SU-DHL-6 (cell line): ENCODE measurements at regions not wholly inside any gene's neighbourhood (a gene's known extent, or its start where the extent isn't known, plus 50 kb on each side); places are given as distances from the start of the nearest gene placed in this dataset.

Experiments
- H2AFZ ChIP-seq: fragments of 200-600 bp; sonication (generic); 2 replicates; pipeline ENCODE4 v1.6.1; 2014; ENCODE audit warnings: low read depth, mild to moderate bottlenecking, moderate library complexity, mixed read lengths, antibody characterized with exemption, low read length; ENCODE audit not compliant: severe bottlenecking
- H3F3A ChIP-seq: fragments of 200-600 bp; shearing (Covaris generic); 2 replicates; pipeline ENCODE4 v1.6.0; 2016; ENCODE audit warnings: antibody characterized with exemption, mild to moderate bottlenecking; ENCODE audit not compliant: insufficient read depth
- H3K27ac ChIP-seq: fragments of 200-600 bp; sonication (generic); 2 replicates; pipeline ENCODE4 v1.5.1; 2016; ENCODE audit warnings: low read depth, mild to moderate bottlenecking, low read length, moderate library complexity, mixed read lengths
- H3K27me3 ChIP-seq: fragments of 200-600 bp; sonication (generic), shearing (Covaris generic); 2 replicates; pipeline ENCODE4 v1.6.0; 2014; ENCODE audit warnings: mild to moderate bottlenecking, low read length
- H3K36me3 ChIP-seq: fragments of 200-600 bp; sonication (generic); 2 replicates; pipeline ENCODE4 v1.6.1; 2014; ENCODE audit warnings: mild to moderate bottlenecking, low read length, mixed read lengths
- H3K4me2 ChIP-seq: fragments of 300-600, 200-600 bp; shearing (Covaris generic), sonication (generic); 2 replicates; pipeline ENCODE4 v1.6.0; 2014; ENCODE audit warnings: low read length, low read depth, mild to moderate bottlenecking; ENCODE audit not compliant: poor library complexity, severe bottlenecking
- H3K4me3 ChIP-seq: fragments of 200-600 bp; sonication (generic); 2 replicates; pipeline ENCODE4 v1.5.1; 2014; ENCODE audit warnings: antibody characterized with exemption, low read length, mild to moderate bottlenecking, mixed read lengths; ENCODE audit not compliant: insufficient read depth, poor library complexity, severe bottlenecking
- H3K79me2 ChIP-seq: fragments of 200-600 bp; sonication (generic); 2 replicates; pipeline ENCODE4 v1.6.1; 2014; ENCODE audit warnings: mild to moderate bottlenecking, low read length, moderate library complexity; ENCODE audit not compliant: insufficient read depth
- H3K9ac ChIP-seq: fragments of 200-600 bp; sonication (generic); 2 replicates; pipeline ENCODE4 v1.7.0; 2014; ENCODE audit warnings: mild to moderate bottlenecking, low read length
- H3K9me2 ChIP-seq: fragments of 200-600 bp; sonication (generic); replicated peaks from 2 replicates; pipeline ENCODE4 v1.6.1; 2014; ENCODE audit warnings: low read length; ENCODE audit not compliant: insufficient read depth
- H3K9me3 ChIP-seq: fragments of 200-600 bp; sonication (generic); 2 replicates; pipeline ENCODE4 v1.6.1; 2014; ENCODE audit warnings: low read length, mixed read lengths; ENCODE audit not compliant: insufficient read depth
- H4K20me1 ChIP-seq: fragments of 200-600 bp; sonication (generic); 2 replicates; pipeline ENCODE4 v1.6.1; 2014; ENCODE audit warnings: low read depth, mild to moderate bottlenecking, antibody characterized with exemption, low read length, moderate library complexity, mixed read lengths
- EZH2phosphoT487 ChIP-seq: fragments of 200-600 bp; sonication (generic), shearing (Covaris generic); conservative IDR thresholded peaks from 2 replicates; pipeline ENCODE4 v1.6.1; 2018; ENCODE audit warnings: mild to moderate bottlenecking, antibody characterized with exemption, low read length, moderate library complexity, mixed read lengths
- TF ChIP-seq, protein P1 (sequence below): fragments of 200-600 bp; sonication (generic); IDR thresholded peaks from one replicate; pipeline ENCODE4 v1.5.1; 2017; ENCODE audit warnings: antibody characterized with exemption, mild to moderate bottlenecking, low read length, moderate library complexity; ENCODE audit not compliant: insufficient read depth, poor library complexity, severe bottlenecking

DNA sequence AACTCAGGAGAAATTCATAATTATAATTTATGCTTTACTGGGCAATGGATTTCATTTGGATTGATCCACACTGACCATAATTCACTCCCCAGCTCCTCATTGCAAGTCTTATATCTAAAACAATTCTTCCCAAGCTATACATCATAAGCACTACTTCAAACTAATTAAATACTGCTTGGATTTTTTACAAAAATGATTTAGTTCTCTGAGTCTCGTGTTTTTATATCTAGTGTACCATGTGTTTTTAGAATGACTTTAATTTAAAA lies 443.8 kb downstream of the GPAM start:
- no peaks in the 10 kb centered on the region for H3K9me3 ChIP-seq
- TF ChIP-seq, protein P1, sequence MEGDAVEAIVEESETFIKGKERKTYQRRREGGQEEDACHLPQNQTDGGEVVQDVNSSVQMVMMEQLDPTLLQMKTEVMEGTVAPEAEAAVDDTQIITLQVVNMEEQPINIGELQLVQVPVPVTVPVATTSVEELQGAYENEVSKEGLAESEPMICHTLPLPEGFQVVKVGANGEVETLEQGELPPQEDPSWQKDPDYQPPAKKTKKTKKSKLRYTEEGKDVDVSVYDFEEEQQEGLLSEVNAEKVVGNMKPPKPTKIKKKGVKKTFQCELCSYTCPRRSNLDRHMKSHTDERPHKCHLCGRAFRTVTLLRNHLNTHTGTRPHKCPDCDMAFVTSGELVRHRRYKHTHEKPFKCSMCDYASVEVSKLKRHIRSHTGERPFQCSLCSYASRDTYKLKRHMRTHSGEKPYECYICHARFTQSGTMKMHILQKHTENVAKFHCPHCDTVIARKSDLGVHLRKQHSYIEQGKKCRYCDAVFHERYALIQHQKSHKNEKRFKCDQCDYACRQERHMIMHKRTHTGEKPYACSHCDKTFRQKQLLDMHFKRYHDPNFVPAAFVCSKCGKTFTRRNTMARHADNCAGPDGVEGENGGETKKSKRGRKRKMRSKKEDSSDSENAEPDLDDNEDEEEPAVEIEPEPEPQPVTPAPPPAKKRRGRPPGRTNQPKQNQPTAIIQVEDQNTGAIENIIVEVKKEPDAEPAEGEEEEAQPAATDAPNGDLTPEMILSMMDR: no peak
- no peak for TF ChIP-seq EZH2phosphoT487
- no peak overlapping the region for H3K27ac ChIP-seq
- no peak overlapping the region for H3K9ac ChIP-seq
- H3K9me2 ChIP-seq: no peaks in the 10 kb centered on the region
- no peaks in the 10 kb centered on the region for H3K27me3 ChIP-seq
- no peaks in the 10 kb centered on the region for H3K79me2 ChIP-seq
- no peaks in the 10 kb centered on the region for H3F3A ChIP-seq
- H2AFZ ChIP-seq: no peak overlapping the region
- no peaks in the 10 kb centered on the region for H4K20me1 ChIP-seq
- H3K4me2 ChIP-seq: no peak overlapping the region
- no peak overlapping the region for H3K4me3 ChIP-seq
- no peaks in the 10 kb centered on the region for H3K36me3 ChIP-seq

DNA sequence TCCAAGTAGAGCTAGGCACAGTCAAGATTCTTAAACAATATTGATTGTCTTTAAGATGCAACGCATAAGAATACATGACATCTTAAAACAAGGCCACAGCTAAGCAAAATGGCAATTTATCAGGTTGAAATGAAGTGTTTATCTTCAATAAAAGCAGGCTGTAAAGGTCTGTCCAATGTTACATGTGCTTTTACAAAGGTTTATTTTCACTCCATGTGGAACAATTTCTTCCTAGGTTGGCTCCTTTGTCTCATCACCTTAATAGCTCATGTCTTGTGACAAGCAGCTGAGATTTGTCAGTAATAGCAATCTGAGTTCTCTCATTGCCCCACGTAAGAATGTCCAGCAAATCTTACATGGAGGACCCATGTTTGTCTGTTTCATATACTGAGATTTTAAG lies 437.6 kb downstream of the GPAM start:
- no peaks in the 10 kb centered on the region for H3K36me3 ChIP-seq
- H3K27ac ChIP-seq: no peak overlapping the region
- H3K9me3 ChIP-seq: no peaks in the 10 kb centered on the region
- H2AFZ ChIP-seq: no peak overlapping the region
- H3K4me2 ChIP-seq: no peak overlapping the region
- no peaks in the 10 kb centered on the region for H3K27me3 ChIP-seq
- H3K9ac ChIP-seq: no peak overlapping the region
- H3K79me2 ChIP-seq: no peaks in the 10 kb centered on the region
- no peak overlapping the region for H3K4me3 ChIP-seq
- TF ChIP-seq, protein P1: no peak
- TF ChIP-seq EZH2phosphoT487: no peak
- no peaks in the 10 kb centered on the region for H3K9me2 ChIP-seq
- no peaks in the 10 kb centered on the region for H3F3A ChIP-seq
- no peaks in the 10 kb centered on the region for H4K20me1 ChIP-seq

DNA sequence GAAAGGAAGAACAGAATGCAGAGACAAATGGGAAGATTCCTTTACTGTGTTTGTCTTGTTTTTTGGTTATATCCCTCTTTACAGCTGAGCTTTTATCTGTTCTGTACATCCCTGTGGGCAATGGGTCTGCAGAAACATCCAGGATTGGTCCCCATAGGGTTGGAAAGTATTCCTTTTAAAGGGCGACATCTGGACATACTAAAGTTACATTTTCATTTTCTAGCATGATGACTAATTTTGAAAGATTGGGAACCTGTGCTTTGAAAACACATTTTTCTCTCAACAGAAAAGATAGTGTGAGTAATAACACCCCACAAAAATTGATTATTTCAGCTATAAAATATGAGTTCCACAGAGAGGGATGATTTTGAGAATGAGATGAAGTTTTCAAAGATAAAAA lies 435.8 kb downstream of the GPAM start:
- Histone ChIP-seq H4K20me1 (no peaks in the 10 kb centered on the region), H3K4me3 (no peak overlapping the region), H3K36me3 (no peaks in the 10 kb centered on the region), H2AFZ (no peak overlapping the region), H3F3A (no peaks in the 10 kb centered on the region), H3K79me2 (no peaks in the 10 kb centered on the region), H3K9me2 (no peaks in the 10 kb centered on the region), H3K27ac (no peak overlapping the region), H3K27me3 (no peaks in the 10 kb centered on the region), H3K4me2 (no peak overlapping the region), H3K9ac (no peak overlapping the region), H3K9me3 (no peaks in the 10 kb centered on the region)
- TF ChIP-seq, protein P1: no peak
- TF ChIP-seq EZH2phosphoT487: no peak

DNA sequence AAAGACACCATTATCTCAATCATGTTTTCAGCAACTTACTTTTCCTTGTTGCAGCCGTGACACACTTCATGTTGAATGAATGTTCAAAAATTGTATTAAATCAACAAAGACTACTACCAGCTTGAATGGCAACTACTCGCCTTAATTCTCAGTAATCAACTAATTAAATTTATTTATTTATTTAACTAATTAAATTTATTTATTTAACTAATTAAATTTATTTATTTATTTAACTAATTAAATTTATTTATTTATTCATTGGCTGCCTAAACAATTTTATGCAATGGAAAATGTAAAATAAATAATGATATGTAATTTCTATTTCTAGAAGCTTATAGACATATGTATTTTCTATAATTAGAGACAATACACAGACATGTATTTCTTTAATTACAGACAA lies 435.4 kb downstream of the GPAM start:
- Histone ChIP-seq H3K9me2 (no peaks in the 10 kb centered on the region), H3K4me2 (no peak overlapping the region)

More for the DNA sequence above, 435.4 kb downstream of the GPAM start:
- Histone ChIP-seq H3K27ac (no peak overlapping the region), H3K27me3 (no peaks in the 10 kb centered on the region), H3F3A (no peaks in the 10 kb centered on the region), H3K4me3 (no peak overlapping the region), H3K79me2 (no peaks in the 10 kb centered on the region), H3K36me3 (no peaks in the 10 kb centered on the region), H4K20me1 (no peaks in the 10 kb centered on the region), H3K9me3 (no peaks in the 10 kb centered on the region), H2AFZ (no peak overlapping the region), H3K9ac (no peak overlapping the region)
- TF ChIP-seq, protein P1: no peak
- TF ChIP-seq EZH2phosphoT487: no peak
